ENCODE measurements at regions not wholly inside any gene's neighbourhood (a gene's known extent, or its start where the extent isn't known, plus 50 kb on each side); places are given as distances from the start of the nearest gene placed in this dataset.

DNA sequence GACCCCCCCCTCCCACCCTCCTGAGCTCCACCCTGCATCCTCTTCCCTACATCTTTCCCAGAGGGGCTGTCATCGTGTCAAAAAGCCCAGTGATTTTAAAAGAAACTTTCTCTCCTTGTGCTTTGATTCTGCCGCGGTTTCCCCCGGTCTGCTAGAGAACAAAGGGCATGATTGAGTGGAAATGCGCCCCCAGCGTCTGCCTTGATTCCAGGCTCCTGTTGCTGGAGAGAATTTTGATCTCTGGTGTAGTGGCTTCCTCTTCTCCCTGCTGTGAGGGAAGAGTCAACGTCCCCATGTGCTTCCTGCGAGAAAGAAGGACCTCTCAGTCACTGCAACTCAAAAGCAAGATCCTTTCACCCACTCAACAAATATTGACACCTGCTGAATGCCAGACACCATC is 61.9 kb upstream of the RAPGEF1 start:
- TF ChIP-seq, protein P1, sequence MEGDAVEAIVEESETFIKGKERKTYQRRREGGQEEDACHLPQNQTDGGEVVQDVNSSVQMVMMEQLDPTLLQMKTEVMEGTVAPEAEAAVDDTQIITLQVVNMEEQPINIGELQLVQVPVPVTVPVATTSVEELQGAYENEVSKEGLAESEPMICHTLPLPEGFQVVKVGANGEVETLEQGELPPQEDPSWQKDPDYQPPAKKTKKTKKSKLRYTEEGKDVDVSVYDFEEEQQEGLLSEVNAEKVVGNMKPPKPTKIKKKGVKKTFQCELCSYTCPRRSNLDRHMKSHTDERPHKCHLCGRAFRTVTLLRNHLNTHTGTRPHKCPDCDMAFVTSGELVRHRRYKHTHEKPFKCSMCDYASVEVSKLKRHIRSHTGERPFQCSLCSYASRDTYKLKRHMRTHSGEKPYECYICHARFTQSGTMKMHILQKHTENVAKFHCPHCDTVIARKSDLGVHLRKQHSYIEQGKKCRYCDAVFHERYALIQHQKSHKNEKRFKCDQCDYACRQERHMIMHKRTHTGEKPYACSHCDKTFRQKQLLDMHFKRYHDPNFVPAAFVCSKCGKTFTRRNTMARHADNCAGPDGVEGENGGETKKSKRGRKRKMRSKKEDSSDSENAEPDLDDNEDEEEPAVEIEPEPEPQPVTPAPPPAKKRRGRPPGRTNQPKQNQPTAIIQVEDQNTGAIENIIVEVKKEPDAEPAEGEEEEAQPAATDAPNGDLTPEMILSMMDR (IDR thresholded peaks at IDR 0.05; ENCODE audit: insufficient read depth, low read depth, low read length), result no peak
- no peak for TF ChIP-seq EZH2 (IDR thresholded peaks at IDR 0.05; ENCODE audit: insufficient read depth, low read length)

Measured in astrocyte (in vitro differentiated cells and primary cell).